GF-D8 (cell line): ENCODE measurements at regions not wholly inside any gene's neighbourhood (a gene's known extent, or its start where the extent isn't known, plus 50 kb on each side); places are given as distances from the start of the nearest gene placed in this dataset.
"Not testable (repeated sequence)": the region's sequence is repeated elsewhere in the genome, so short reads cannot be mapped to it uniquely, and the experiment has no call there.

Experiments used
- DNase-seq: peaks from one replicate; lab custom pipeline; 2025; lab: John Stamatoyannopoulos, UW

GRCh38 chr1:29800120-29800519 lies 563.8 kb downstream of the PTPRU start:
- no peak for DNase-seq

- no peak for DNase-seq
These were observed 562.6 kb downstream of the PTPRU start for GRCh38 chr1:29798699-29799566.

GRCh38 chr1:29797125-29797524 lies 560.8 kb downstream of the PTPRU start:
- DNase-seq, result not testable (repeated sequence)

GRCh38 chr1:29795965-29796364 lies 559.6 kb downstream of the PTPRU start:
- not testable (repeated sequence) for DNase-seq

- no peak for DNase-seq
These were observed 557.5 kb downstream of the PTPRU start for GRCh38 chr1:29793653-29794348.

- peak; percentile 64 for DNase-seq
These were observed 556.8 kb downstream of the PTPRU start for GRCh38 chr1:29793101-29793546.

GRCh38 chr1:29789910-29790247 lies 553.6 kb downstream of the PTPRU start:
- DNase-seq, result no peak

- DNase-seq, result no peak
These were observed 553.0 kb downstream of the PTPRU start for GRCh38 chr1:29789221-29789909.

- no peak for DNase-seq
These were observed 550.7 kb downstream of the PTPRU start for GRCh38 chr1:29786791-29787732.

- no peak for DNase-seq
These were observed 549.9 kb downstream of the PTPRU start for GRCh38 chr1:29786195-29786594.

- DNase-seq, result no peak
These were observed 549.2 kb downstream of the PTPRU start for GRCh38 chr1:29785554-29785953.

GRCh38 chr1:29785137-29785527 lies 548.8 kb downstream of the PTPRU start:
- DNase-seq, result no peak

GRCh38 chr1:29784276-29785136 lies 548.2 kb downstream of the PTPRU start:
- no peak for DNase-seq

- no peak for DNase-seq
These were observed 547.4 kb downstream of the PTPRU start for GRCh38 chr1:29783508-29784275.

GRCh38 chr1:29782846-29783507 lies 546.7 kb downstream of the PTPRU start:
- no peak for DNase-seq

GRCh38 chr1:29779146-29779545 lies 542.8 kb downstream of the PTPRU start:
- no peak for DNase-seq

- no peak for DNase-seq
These were observed 541.2 kb downstream of the PTPRU start for GRCh38 chr1:29777522-29777921.

GRCh38 chr1:29774355-29774754 lies 538.0 kb downstream of the PTPRU start:
- DNase-seq, result no peak

GRCh38 chr1:29772584-29773100 lies 536.3 kb downstream of the PTPRU start:
- DNase-seq, result no peak
